HG03108 (cell line): ENCODE measurements at regions not wholly inside any gene's neighbourhood (a gene's known extent, or its start where the extent isn't known, plus 50 kb on each side); places are given as distances from the start of the nearest gene placed in this dataset.
"Not testable (repeated sequence)": the region's sequence is repeated elsewhere in the genome, so short reads cannot be mapped to it uniquely, and the experiment has no call there.

ENCODE experiments used
- ATAC-seq: cut with Tn5 transposase; IDR thresholded peaks from one replicate; pipeline ENCODE4 v1.9.1; 2021; ENCODE audit warnings: moderate library complexity; ENCODE audit not compliant: unreplicated experiment

- no peak for ATAC-seq
These were observed 118.2 kb upstream of the IL15 start for GRCh38 chr4:141518222-141518621.

DNA sequence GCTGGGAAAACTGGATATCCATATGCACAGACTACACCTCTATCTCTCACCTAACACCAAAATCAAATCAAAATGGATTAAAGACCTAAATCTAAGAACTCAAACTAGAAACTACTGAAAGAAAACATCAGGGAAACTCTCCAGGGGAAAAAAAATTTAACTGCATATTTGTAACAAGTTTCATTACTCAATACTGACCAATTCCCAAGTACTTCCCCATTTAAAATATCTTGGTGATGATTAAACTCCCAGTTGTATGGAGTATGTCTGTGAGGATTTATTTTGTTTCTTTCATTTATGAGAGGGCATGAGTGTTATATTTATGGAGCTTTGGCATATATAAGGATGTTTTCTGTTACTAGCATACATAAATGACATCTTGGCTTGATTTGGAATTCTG, 112.3 kb upstream of the IL15 start:
- ATAC-seq, result no peak

- ATAC-seq, result no peak
These were observed 111.5 kb upstream of the IL15 start for GRCh38 chr4:141524841-141525240.

- ATAC-seq, result no peak
These were observed 105.8 kb upstream of the IL15 start for GRCh38 chr4:141530627-141531026.

DNA sequence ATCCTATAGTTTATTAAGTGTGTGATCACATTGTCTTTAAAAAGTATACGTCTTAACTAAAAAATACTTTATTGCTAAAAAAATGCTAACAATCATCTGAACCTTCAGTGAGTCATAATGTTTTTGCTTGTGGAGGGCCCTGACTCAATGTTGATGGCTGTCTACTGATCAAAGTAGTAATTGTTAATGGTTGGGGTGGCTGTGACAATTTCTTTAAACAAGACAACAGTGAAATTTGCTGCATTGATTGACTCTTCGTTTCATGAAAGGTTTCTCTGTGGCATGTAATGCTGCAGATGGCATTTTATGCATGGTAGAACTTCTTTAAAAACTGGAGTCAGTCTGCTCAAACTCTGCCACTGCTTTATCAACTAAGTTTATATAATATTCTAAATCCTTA, 101.4 kb upstream of the IL15 start:
- ATAC-seq, result no peak

- no peak for ATAC-seq
These were observed 98.4 kb upstream of the IL15 start for GRCh38 chr4:141538001-141538400.

DNA sequence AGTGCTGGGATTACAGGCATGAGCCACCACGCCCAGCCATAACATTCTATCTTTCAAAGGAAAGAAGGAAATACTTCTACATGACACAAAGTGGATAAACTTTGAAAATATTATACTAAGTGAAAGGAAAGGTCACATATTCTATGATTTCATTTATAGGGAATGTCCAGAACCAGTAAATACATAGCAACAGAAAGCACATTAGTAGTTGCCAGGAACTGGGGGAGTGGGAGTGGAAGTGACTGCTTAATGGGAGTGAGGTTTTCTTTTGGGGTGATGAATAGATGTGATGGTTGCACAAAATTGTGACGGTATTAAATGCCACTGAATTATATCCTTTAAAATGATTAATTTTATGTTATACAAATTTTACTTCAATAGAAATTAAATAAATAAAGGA, 95.7 kb upstream of the IL15 start:
- ATAC-seq, result no peak

- no peak for ATAC-seq
These were observed 94.5 kb upstream of the IL15 start for GRCh38 chr4:141541851-141542250.

DNA sequence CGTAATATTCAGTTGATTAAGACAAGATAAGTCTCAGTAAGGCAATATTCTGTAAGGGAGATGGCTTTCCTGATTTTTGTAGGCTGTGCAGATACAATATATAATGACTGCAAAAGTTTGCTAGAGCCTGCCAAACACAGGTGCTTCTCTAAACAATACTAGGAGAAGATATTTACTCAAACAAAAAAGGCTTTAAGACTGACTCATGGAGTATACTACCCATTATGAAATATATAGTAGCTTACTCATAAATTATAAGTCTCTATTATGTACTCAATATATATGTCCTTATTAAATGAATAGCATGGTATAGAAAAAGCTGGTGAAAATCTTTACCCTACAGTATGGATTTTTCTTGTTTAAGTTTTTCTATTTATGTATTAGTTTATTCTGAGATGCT, 93.2 kb upstream of the IL15 start:
- no peak for ATAC-seq

DNA sequence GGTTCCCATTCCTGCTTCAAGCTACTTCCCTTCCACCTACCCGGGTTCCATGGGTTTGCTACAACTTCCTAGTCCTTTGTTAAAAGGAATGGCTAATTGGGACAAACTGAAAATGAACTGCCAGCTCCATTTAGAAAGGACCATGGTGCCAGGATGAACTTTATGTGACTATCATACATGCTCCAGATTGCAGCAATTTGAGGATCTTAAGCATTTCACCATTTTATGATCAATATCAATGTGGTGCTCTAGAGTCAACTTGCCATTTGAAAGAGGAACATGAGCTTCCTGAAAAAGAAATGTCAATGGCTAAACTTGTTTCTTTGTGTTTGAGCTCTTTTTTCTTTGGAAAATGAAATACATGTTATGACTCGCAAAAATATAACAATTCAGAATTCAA, 92.7 kb upstream of the IL15 start:
- ATAC-seq, result no peak

DNA sequence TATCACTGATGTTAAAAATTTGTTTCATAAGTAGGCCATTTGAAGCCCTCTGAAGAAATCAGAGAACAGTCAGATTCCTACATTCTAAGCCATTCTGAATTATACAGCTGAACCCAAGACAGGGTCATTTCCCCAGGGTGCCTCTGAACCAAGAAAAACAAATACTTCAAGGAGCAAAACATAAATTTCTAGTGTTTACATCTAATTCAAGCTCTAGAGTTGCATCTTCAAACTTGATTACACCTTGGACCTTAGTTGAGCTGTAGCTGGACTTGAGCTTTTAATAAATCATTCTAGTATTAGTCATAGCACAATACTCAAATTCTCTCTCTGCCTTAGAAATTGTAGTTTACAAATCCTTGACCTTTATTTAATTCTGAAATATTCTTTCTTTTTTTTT, 87.6 kb upstream of the IL15 start:
- ATAC-seq, result no peak

DNA sequence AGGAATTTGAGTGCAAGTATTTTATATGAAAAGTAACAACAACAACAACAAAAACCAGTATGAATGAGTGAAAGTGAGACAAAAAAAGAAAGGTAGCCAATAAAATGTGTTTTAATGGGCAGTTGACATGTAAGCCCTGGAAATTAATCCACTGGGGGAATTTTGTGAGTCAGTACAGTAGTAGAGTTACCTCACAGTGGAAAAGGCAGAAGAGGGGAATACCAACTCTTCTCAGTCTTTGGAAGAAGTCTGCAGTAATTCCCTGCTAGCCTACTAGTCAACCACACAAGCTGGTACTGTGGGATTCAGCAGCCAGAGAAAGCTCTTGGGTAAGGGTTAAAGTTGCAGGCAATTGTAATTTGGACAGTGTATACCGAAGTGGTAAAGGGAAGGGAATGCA, 76.3 kb upstream of the IL15 start:
- ATAC-seq, result no peak

- no peak for ATAC-seq
These were observed 73.7 kb upstream of the IL15 start for GRCh38 chr4:141562649-141563048.

DNA sequence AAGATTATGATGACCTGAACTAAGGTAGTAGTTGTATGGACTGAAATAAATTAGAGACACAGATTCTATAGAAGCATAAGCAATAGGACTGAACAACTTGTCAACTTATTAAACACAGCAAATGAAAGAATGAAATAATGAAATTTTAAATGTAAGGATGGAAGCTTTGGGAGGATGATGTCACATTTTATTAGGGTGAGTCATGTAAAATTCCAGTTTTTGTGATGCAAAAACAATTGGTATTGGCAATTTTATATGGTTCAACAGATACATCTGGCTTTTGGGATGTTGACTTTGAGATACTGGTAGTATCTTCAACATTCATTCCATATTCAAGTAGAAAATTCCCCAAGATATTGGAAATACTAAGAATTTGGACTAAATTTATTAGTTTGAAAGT, 72.7 kb upstream of the IL15 start:
- ATAC-seq, result no peak

DNA sequence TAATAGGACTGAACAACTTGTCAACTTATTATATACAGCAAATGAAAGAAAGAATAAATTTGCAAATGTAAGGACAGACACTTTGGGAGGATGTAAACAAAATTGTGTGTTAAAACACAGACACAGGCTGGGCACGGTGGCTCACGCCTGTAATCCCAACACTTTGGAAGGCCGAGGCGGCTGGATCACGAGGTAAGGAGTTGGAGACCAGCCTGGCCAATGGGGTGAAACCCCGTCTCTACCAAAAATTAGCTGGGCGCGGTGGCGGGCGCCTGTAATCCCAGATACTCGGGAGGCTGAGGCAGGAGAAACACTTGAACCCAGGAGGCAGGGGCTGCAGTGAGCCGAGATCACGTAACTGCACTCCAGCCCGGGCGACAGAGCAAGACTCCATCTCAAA, 71.4 kb upstream of the IL15 start:
- ATAC-seq, result not testable (repeated sequence)

GRCh38 chr4:141565379-141566089, 70.8 kb upstream of the IL15 start:
- ATAC-seq, result no peak

DNA sequence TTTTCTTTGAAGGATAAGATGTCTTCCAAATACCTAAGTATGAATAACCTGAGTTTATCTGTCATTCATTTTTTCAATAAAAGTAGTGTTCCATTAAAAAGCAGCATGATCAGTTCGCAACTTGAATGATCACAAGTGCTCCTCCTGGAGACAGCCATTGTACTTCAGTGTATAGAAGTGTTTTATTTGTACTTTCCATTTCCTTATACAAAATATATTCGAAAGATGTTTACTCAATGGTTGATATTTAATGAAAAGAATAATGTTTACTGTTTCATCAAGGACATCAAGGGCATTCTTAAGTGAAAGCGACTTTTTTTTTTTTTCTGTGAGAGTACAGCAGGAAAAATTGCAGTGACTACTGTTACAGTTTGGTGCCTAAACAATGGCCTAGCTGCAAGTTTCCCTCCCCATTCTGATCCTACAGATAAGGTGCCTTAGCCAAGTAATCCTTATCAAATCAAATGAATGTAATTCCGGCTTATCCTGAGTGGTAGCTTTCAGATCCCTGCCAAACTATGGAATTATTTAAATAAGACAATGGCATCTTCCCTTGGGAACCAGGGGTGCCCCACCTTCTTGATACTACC, 69.0 kb upstream of the IL15 start:
- no peak for ATAC-seq

GRCh38 chr4:141569141-141569540, 67.2 kb upstream of the IL15 start:
- ATAC-seq, result no peak

DNA sequence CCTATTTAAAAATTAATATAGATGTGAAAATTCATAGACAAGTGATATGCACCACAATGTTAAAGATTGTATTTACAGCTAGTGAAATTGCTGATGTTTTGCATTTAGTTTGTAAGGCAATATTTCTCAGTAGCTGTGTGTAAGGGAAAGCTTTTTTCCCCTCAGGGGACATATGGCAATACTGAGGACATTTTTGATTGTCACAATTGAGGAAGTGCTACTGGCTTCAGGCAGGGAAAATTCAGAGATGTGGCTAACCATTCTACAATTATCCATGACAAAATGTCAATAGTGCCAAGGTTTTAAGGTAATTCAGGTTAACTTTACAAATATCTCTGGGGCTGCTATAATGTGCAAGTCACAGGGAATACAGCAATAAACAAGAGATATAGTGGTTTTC, 66.1 kb upstream of the IL15 start:
- no peak for ATAC-seq

DNA sequence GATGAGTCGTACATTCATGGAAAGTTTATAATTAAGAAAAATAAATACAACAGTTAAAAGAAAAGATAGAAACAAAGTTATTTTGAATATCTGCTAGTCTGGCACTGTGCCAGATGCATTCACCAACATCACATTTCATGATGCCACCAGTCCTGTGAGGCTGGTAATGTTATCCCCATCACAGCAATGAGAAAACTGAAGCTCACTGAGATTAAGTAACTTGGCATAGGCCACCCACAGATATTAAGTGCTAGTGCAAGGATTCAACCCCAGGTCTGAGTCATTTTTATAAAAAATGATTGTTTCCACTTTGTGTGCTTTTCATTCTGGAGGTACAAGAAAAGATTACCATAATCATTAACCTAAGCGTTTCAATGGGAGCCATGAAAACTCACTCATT, 65.0 kb upstream of the IL15 start:
- no peak for ATAC-seq

DNA sequence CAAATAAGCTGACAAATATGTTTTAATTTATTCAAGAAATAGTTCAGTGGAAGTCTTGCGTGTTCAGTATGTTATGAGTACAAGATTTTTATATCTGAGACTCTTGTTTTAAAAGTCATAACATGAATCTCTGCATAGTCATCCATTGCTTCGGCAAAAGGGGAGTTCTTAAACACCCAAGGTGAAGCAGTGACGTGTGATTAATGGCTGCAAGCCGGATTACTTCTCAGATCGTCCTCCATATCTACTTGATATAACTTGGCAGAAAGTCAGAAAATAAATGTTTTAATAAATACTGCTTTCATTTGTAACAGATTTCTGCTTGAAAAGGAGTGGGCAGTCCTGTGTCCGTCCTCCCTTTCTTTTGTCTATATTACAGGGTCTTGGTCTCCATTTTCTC, 64.6 kb upstream of the IL15 start:
- no peak for ATAC-seq

GRCh38 chr4:141573678-141574077, 62.7 kb upstream of the IL15 start:
- no peak for ATAC-seq

DNA sequence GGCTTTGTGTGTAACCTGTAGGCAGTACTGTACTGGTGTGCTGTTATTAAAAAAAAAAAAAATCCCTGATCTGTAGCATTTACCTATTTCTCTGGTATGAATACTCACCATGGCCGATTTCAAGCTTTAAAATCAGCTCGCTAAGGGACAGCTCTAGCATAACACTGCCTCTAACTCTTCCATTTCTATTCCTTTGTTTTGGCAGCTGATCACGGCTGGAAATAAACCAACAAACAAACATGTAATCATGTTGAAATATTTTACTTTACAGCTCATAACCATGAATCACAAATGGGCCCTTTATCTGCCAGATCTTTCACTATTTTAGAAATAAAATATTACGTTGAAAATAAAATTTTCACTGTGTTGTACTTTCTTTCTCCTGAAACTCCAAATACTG, 60.5 kb upstream of the IL15 start:
- no peak for ATAC-seq
